AG04449 (cell line): ENCODE measurements at regions not wholly inside any gene's neighbourhood (a gene's known extent, or its start where the extent isn't known, plus 50 kb on each side); places are given as distances from the start of the nearest gene placed in this dataset.

Experiments
- CTCF ChIA-PET: fragments of 350-600 bp; formaldehyde crosslinking; extraction: SDS; loops from one replicate; lab custom pipeline; 2021; ENCODE audit warnings: antibody characterized with exemption; lab: Yijun Ruan, JAX
- POLR2A ChIA-PET: fragments of 400-600, 350-600 bp; formaldehyde crosslinking; extraction: SDS; loops from one replicate; lab custom pipeline; 2020; ENCODE audit warnings: antibody characterized with exemption, inconsistent platforms; lab: Yijun Ruan, JAX
- DNase-seq: peaks from one replicate; pipeline ENCODE4 v3.0.0-alpha.2; 2010; ENCODE audit warnings: low read depth, low spot score
- H3K4me3 ChIP-seq: 2 replicates; pipeline ENCODE4 v1.5.1; 2011; ENCODE audit warnings: low read depth, mild to moderate bottlenecking, control low read depth, low read length
- TF ChIP-seq, protein P1 (sequence below): IDR thresholded peaks from one replicate; pipeline ENCODE4 v1.5.1; 2011; ENCODE audit warnings: mild to moderate bottlenecking, moderate library complexity, low read length, control low read depth, inconsistent platforms; ENCODE audit not compliant: insufficient read depth; ENCODE audit errors: missing control alignments

GRCh38 chr5:159814805-159815585 is 101.3 kb upstream of the ADRA1B start:
- CTCF ChIA-PET = interaction anchor here (1.2 kb wide), 1 partner anchor 10 kb away, joined by 3 read pairs; no protein-coding TSS in a partner anchor
- no peak overlapping the region for H3K4me3 ChIP-seq
- TF ChIP-seq, protein P1, sequence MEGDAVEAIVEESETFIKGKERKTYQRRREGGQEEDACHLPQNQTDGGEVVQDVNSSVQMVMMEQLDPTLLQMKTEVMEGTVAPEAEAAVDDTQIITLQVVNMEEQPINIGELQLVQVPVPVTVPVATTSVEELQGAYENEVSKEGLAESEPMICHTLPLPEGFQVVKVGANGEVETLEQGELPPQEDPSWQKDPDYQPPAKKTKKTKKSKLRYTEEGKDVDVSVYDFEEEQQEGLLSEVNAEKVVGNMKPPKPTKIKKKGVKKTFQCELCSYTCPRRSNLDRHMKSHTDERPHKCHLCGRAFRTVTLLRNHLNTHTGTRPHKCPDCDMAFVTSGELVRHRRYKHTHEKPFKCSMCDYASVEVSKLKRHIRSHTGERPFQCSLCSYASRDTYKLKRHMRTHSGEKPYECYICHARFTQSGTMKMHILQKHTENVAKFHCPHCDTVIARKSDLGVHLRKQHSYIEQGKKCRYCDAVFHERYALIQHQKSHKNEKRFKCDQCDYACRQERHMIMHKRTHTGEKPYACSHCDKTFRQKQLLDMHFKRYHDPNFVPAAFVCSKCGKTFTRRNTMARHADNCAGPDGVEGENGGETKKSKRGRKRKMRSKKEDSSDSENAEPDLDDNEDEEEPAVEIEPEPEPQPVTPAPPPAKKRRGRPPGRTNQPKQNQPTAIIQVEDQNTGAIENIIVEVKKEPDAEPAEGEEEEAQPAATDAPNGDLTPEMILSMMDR = no peak
- POLR2A ChIA-PET = no interaction called here
- no peak for DNase-seq

GRCh38 chr5:159817262-159818029 is 98.8 kb upstream of the ADRA1B start:
- no peak overlapping the region for H3K4me3 ChIP-seq
- TF ChIP-seq, protein P1 = no peak
- ChIA-PET POLR2A (no interaction called here), CTCF (interaction anchor here (0.8 to 1.2 kb wide), 4 partner anchors 9 to 372 kb away, joined by 3 to 4 read pairs (median 3); no protein-coding TSS in a partner anchor)
- DNase-seq = peak; percentile 29

- no peak overlapping the region for H3K4me3 ChIP-seq
- TF ChIP-seq, protein P1 = no peak
- POLR2A ChIA-PET = no interaction called here
- CTCF ChIA-PET = interaction anchor here (0.5 to 1.4 kb wide), 4 partner anchors 9 to 175 kb away, joined by 3 read pairs; no protein-coding TSS in a partner anchor
- no peak for DNase-seq
Observed at GRCh38 chr5:159819591-159820411, 96.5 kb upstream of the ADRA1B start.

GRCh38 chr5:159820692-159821091 is 95.6 kb upstream of the ADRA1B start:
- no peak for DNase-seq
- ChIA-PET CTCF (interaction anchor here (0.7 kb wide), 1 partner anchor 11 kb away, joined by 3 read pairs; no protein-coding TSS in a partner anchor), POLR2A (no interaction called here)
- no peak overlapping the region for H3K4me3 ChIP-seq
- TF ChIP-seq, protein P1 = no peak

DNA sequence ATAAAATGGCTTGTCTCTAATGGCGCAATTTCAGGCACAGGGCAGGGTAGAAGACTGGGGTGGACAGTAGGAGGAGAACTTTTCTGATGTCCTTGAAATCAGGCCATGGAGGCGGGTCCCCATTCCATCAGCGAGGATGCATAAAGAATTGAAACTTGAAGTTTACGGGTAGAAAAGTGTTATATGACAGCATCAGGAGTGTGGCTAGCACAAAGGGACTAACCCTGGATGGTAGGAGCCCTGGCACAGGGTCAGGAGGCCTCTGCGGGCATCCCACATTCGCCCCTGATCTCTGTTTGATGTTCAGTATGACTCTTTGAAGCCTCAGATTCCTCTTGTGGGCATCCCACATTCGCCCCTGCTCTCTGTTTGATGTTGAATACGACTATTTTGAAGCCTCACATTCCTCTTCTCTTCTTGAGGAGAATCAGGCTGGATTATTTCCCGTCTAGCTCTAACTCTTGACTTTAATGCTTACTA is 94.8 kb upstream of the ADRA1B start:
- no peak overlapping the region for H3K4me3 ChIP-seq
- ChIA-PET POLR2A (no interaction called here), CTCF (no interaction called here)
- TF ChIP-seq, protein P1 = no peak
- DNase-seq = no peak
